ENCODE measurements at regions not wholly inside any gene's neighbourhood (a gene's known extent, or its start where the extent isn't known, plus 50 kb on each side); places are given as distances from the start of the nearest gene placed in this dataset.
"Not testable (repeated sequence)": the region's sequence is repeated elsewhere in the genome, so short reads cannot be mapped to it uniquely, and the experiment has no call there.

GRCh38 chr7:149995369-149996026, 121.7 kb downstream of the ATP6V0E2 start:
- DNase-seq; intact Hi-C loops (cut with DNase I); H3K27ac ChIP-seq (ENCODE audit: low read length); ATAC-seq; H3K9me3 ChIP-seq (ENCODE audit: control insufficient read depth, low read length); H3K4me1 ChIP-seq (ENCODE audit: control insufficient read depth, insufficient read depth, low read length); H3K27me3 ChIP-seq (ENCODE audit: control insufficient read depth, insufficient read depth); H3K4me3 ChIP-seq (ENCODE audit: low read length): not testable (repeated sequence)
- WGBS, result 80% methylated on average over 13 of the region's 14 CpGs

GRCh38 chr7:150000780-150001599, 127.2 kb downstream of the ATP6V0E2 start:
- H3K9me3 ChIP-seq (ENCODE audit: control insufficient read depth, low read length); H3K4me1 ChIP-seq (ENCODE audit: control insufficient read depth, insufficient read depth, low read length); ATAC-seq; intact Hi-C loops (cut with DNase I); H3K4me3 ChIP-seq (ENCODE audit: low read length); H3K27ac ChIP-seq (ENCODE audit: low read length); H3K27me3 ChIP-seq (ENCODE audit: control insufficient read depth, insufficient read depth); DNase-seq: not testable (repeated sequence)
- 54% methylated on average over 22 of the region's 22 CpGs for WGBS

- peak; percentile 32 to 47 for ATAC-seq
- WGBS, result 64% methylated on average over 4 of the region's 4 CpGs
- no peak for DNase-seq
These were observed 129.6 kb downstream of the ATP6V0E2 start for GRCh38 chr7:150003304-150003810.

GRCh38 chr7:150003973-150004372, 130.2 kb downstream of the ATP6V0E2 start:
- DNase-seq; H3K9me3 ChIP-seq (ENCODE audit: control insufficient read depth, low read length); ATAC-seq; H3K4me3 ChIP-seq (ENCODE audit: low read length); H3K27me3 ChIP-seq (ENCODE audit: control insufficient read depth, insufficient read depth); H3K27ac ChIP-seq (ENCODE audit: low read length); H3K4me1 ChIP-seq (ENCODE audit: control insufficient read depth, insufficient read depth, low read length); intact Hi-C loops (cut with DNase I): not testable (repeated sequence)
- 91% methylated on average over 2 of the region's 2 CpGs for WGBS

More at GRCh38 chr7:150003304-150003810, 129.6 kb downstream of the ATP6V0E2 start:
- no peak overlapping the region for H3K27ac ChIP-seq (ENCODE audit: low read length)
- H3K4me1 ChIP-seq (ENCODE audit: control insufficient read depth, insufficient read depth, low read length), result no peaks in the 10 kb centered on the region
- no peaks in the 10 kb centered on the region for H3K9me3 ChIP-seq (ENCODE audit: control insufficient read depth, low read length)
- H3K27me3 ChIP-seq (ENCODE audit: control insufficient read depth, insufficient read depth), result no peaks in the 10 kb centered on the region
- intact Hi-C loops (cut with DNase I), result no loop called here
- H3K4me3 ChIP-seq (ENCODE audit: low read length), result no peak overlapping the region

GRCh38 chr7:150004843-150005242, 131.1 kb downstream of the ATP6V0E2 start:
- ATAC-seq; H3K4me1 ChIP-seq (ENCODE audit: control insufficient read depth, insufficient read depth, low read length); DNase-seq; H3K27me3 ChIP-seq (ENCODE audit: control insufficient read depth, insufficient read depth); H3K27ac ChIP-seq (ENCODE audit: low read length); H3K4me3 ChIP-seq (ENCODE audit: low read length); H3K9me3 ChIP-seq (ENCODE audit: control insufficient read depth, low read length); intact Hi-C loops (cut with DNase I): not testable (repeated sequence)
- 95% methylated on average over 4 of the region's 4 CpGs for WGBS

GRCh38 chr7:150009620-150010303, 136.0 kb downstream of the ATP6V0E2 start:
- H3K27ac ChIP-seq (ENCODE audit: low read length); H3K27me3 ChIP-seq (ENCODE audit: control insufficient read depth, insufficient read depth); DNase-seq; H3K9me3 ChIP-seq (ENCODE audit: control insufficient read depth, low read length); H3K4me3 ChIP-seq (ENCODE audit: low read length); intact Hi-C loops (cut with DNase I); H3K4me1 ChIP-seq (ENCODE audit: control insufficient read depth, insufficient read depth, low read length): not testable (repeated sequence)
- ATAC-seq, result peak; percentile 69 to 82
- 60% methylated on average over 8 of the region's 9 CpGs for WGBS

GRCh38 chr7:150016651-150017189, 143.0 kb downstream of the ATP6V0E2 start:
- H3K4me3 ChIP-seq (ENCODE audit: low read length); DNase-seq; H3K27ac ChIP-seq (ENCODE audit: low read length); intact Hi-C loops (cut with DNase I); H3K4me1 ChIP-seq (ENCODE audit: control insufficient read depth, insufficient read depth, low read length); H3K27me3 ChIP-seq (ENCODE audit: control insufficient read depth, insufficient read depth); H3K9me3 ChIP-seq (ENCODE audit: control insufficient read depth, low read length): not testable (repeated sequence)
- peak in 1 of 2 donors; percentile 54 for ATAC-seq
- WGBS, result 86% methylated on average over 3 of the region's 3 CpGs

GRCh38 chr7:150020210-150020609, 146.4 kb downstream of the ATP6V0E2 start:
- H3K27ac ChIP-seq (ENCODE audit: low read length); ATAC-seq; H3K4me3 ChIP-seq (ENCODE audit: low read length); H3K4me1 ChIP-seq (ENCODE audit: control insufficient read depth, insufficient read depth, low read length); DNase-seq; H3K27me3 ChIP-seq (ENCODE audit: control insufficient read depth, insufficient read depth); H3K9me3 ChIP-seq (ENCODE audit: control insufficient read depth, low read length); intact Hi-C loops (cut with DNase I): not testable (repeated sequence)
- 79% methylated on average over 3 of the region's 3 CpGs for WGBS

- H3K9me3 ChIP-seq (ENCODE audit: control insufficient read depth, low read length); H3K27me3 ChIP-seq (ENCODE audit: control insufficient read depth, insufficient read depth); H3K4me3 ChIP-seq (ENCODE audit: low read length); H3K4me1 ChIP-seq (ENCODE audit: control insufficient read depth, insufficient read depth, low read length); intact Hi-C loops (cut with DNase I); H3K27ac ChIP-seq (ENCODE audit: low read length); DNase-seq: not testable (repeated sequence)
- ATAC-seq, result peak in 1 of 2 donors; percentile 60
- WGBS, result 72% methylated on average over 7 of the region's 7 CpGs
These were observed 151.1 kb downstream of the ATP6V0E2 start for GRCh38 chr7:150024550-150025490.

- ATAC-seq, result peak; percentile 55 to 80
- H3K27ac ChIP-seq (ENCODE audit: low read length); H3K27me3 ChIP-seq (ENCODE audit: control insufficient read depth, insufficient read depth); H3K9me3 ChIP-seq (ENCODE audit: control insufficient read depth, low read length); intact Hi-C loops (cut with DNase I); H3K4me1 ChIP-seq (ENCODE audit: control insufficient read depth, insufficient read depth, low read length); H3K4me3 ChIP-seq (ENCODE audit: low read length): not testable (repeated sequence)
- peak in 1 of 3 donors; percentile 56 for DNase-seq
- 32% methylated on average over 7 of the region's 7 CpGs for WGBS
These were observed 152.0 kb downstream of the ATP6V0E2 start for GRCh38 chr7:150025802-150026201.
